A549 (cell line): ENCODE measurements at regions not wholly inside any gene's neighbourhood (a gene's known extent, or its start where the extent isn't known, plus 50 kb on each side); places are given as distances from the start of the nearest gene placed in this dataset.

Source experiments
- ATAC-seq, 2 experiments: fragments of 200-7000 bp in 1 of 2; fragments of >200 bp in 1 of 2; cut with Nextera tagmentation in 1 of 2; cut with Tn5 transposase in 1 of 2; 3 replicates each; pipeline versions ENCODE4 v1.8.0 to v1.9.1; 2018 to 2020; ENCODE audit warnings: mild to moderate bottlenecking in 1 of 2, moderate library complexity in 1 of 2
- CTCF ChIA-PET: fragments of 300-600 bp; sonication (Branson Sonifier 250); formaldehyde crosslinking; extraction: SDS; loops from one replicate; lab custom pipeline; 2021; ENCODE audit warnings: antibody characterized with exemption, inconsistent platforms; lab: Yijun Ruan, JAX
- POLR2A ChIA-PET: fragments of 350-600 bp; formaldehyde crosslinking; extraction: SDS; loops from one replicate; lab custom pipeline; 2021; ENCODE audit warnings: antibody characterized with exemption, inconsistent platforms; lab: Yijun Ruan, JAX
- DNase-seq, 2 experiments: peaks; one replicate each; pipeline versions ENCODE4 v3.0.0 to v3.0.0-alpha.2; 2011 to 2016; ENCODE audit warnings: low read depth in 1 of 2, low spot score in 1 of 2
- FAIRE-seq: peaks from 2 replicates; lab custom pipeline; 2011; peaks lifted over from hg19 to GRCh38; lab: Jason Lieb, UNC
- H3K27ac ChIP-seq, 2 experiments: fragments of >200 bp; sonication (Bioruptor Twin); formaldehyde crosslinking; 3 replicates each; pipeline ENCODE4 v1.5.1; 2016 to 2017
- H3K4me1 ChIP-seq: fragments of >200 bp; sonication (Bioruptor Twin); formaldehyde crosslinking; 3 replicates; pipeline ENCODE4 v1.6.1; 2016
- H3K4me2 ChIP-seq: fragments of >200 bp; sonication (Bioruptor Twin); formaldehyde crosslinking; 3 replicates; pipeline ENCODE4 v1.6.1; 2016
- H3K4me3 ChIP-seq: fragments of >200 bp; sonication (Bioruptor Twin); formaldehyde crosslinking; 3 replicates; pipeline ENCODE4 v1.5.1; 2016
- H3K9me3 ChIP-seq: fragments of >200 bp; sonication (Bioruptor Twin); formaldehyde crosslinking; 3 replicates; pipeline ENCODE4 v1.6.1; 2016
- ATOH8 ChIP-seq: fragments of 250-450 bp; sonication (Bioruptor Pico); IDR thresholded peaks from 2 replicates; pipeline ENCODE4 v1.5.0; 2020; ENCODE audit warnings: low read depth, mild to moderate bottlenecking, moderate library complexity
- BCL3 ChIP-seq: fragments of >200 bp; sonication (Bioruptor Twin); formaldehyde crosslinking; IDR thresholded peaks from 3 replicates; pipeline ENCODE4 v1.6.1; 2016
- CBX8 ChIP-seq: fragments of 200-600 bp; sonication (generic); IDR thresholded peaks from 2 replicates; pipeline ENCODE4 v1.6.1; 2016
- CHD4 ChIP-seq: fragments of 200-600 bp; sonication (generic); IDR thresholded peaks from 2 replicates; pipeline ENCODE4 v1.6.1; 2016; ENCODE audit warnings: antibody characterized with exemption, mild to moderate bottlenecking, borderline replicate concordance
- E2F6 ChIP-seq: IDR thresholded peaks from 2 replicates; pipeline ENCODE4 v1.6.1; 2012; ENCODE audit warnings: low read depth, borderline replicate concordance
- EHMT2 ChIP-seq: fragments of 200-600 bp; sonication (generic); IDR thresholded peaks from 2 replicates; pipeline ENCODE4 v1.6.1; 2016; ENCODE audit warnings: antibody characterized with exemption, low read depth, mild to moderate bottlenecking, moderate library complexity
- ELK1 ChIP-seq: fragments of 150-350 bp; IDR thresholded peaks from 2 replicates; pipeline ENCODE4 v1.6.1; 2014; ENCODE audit warnings: low read depth, mild to moderate bottlenecking, low read length
- FOSB ChIP-seq: fragments of 250-450 bp; sonication (Bioruptor Pico); IDR thresholded peaks from 2 replicates; pipeline ENCODE4 v1.5.0; 2020; ENCODE audit warnings: mild to moderate bottlenecking, moderate library complexity
- GATA3 ChIP-seq: IDR thresholded peaks from 2 replicates; pipeline ENCODE4 v1.6.1; 2012; ENCODE audit warnings: borderline replicate concordance
- HDAC2 ChIP-seq: fragments of 200-600 bp; sonication (generic); IDR thresholded peaks from 2 replicates; pipeline ENCODE4 v1.6.1; 2016
- HOXA7 ChIP-seq: fragments of 250-450 bp; sonication (Bioruptor Pico); IDR thresholded peaks from 2 replicates; pipeline ENCODE4 v1.5.0; 2020; ENCODE audit warnings: mild to moderate bottlenecking, moderate library complexity
- JUN ChIP-seq, 2 experiments: fragments of >200 bp; sonication (Bioruptor Twin); formaldehyde crosslinking; IDR thresholded peaks; 2 replicates in 1 of 2; 3 replicates in 1 of 2; pipeline ENCODE4 v1.6.1; 2016 to 2017
- KDM5A ChIP-seq: fragments of 200-600 bp; sonication (generic); IDR thresholded peaks from 2 replicates; pipeline ENCODE4 v1.6.1; 2016; ENCODE audit warnings: antibody characterized with exemption, mild to moderate bottlenecking
- NPAS2 ChIP-seq: fragments of 250-450 bp; sonication (Bioruptor Pico); IDR thresholded peaks from 2 replicates; pipeline ENCODE4 v1.8.0; 2022; ENCODE audit warnings: mild to moderate bottlenecking, moderate library complexity, borderline replicate concordance
- PBX3 ChIP-seq: IDR thresholded peaks from 2 replicates; pipeline ENCODE4 v1.6.1; 2012
- PHF8 ChIP-seq: fragments of 200-600 bp; sonication (generic); IDR thresholded peaks from 2 replicates; pipeline ENCODE4 v1.6.1; 2016; ENCODE audit warnings: low read depth, mild to moderate bottlenecking, antibody characterized with exemption, moderate library complexity, borderline replicate concordance
- POLR2A ChIP-seq: IDR thresholded peaks from 2 replicates; pipeline ENCODE4 v1.6.1; 2012; ENCODE audit warnings: mild to moderate bottlenecking, low read length
- RARB ChIP-seq: fragments of 250-450 bp; sonication (Bioruptor Pico); IDR thresholded peaks from 2 replicates; pipeline ENCODE4 v1.8.0; 2021; ENCODE audit warnings: mild to moderate bottlenecking, moderate library complexity
- RNF2 ChIP-seq: fragments of 200-600 bp; sonication (generic); IDR thresholded peaks from 2 replicates; pipeline ENCODE4 v1.6.1; 2016; ENCODE audit warnings: low read depth, mild to moderate bottlenecking, antibody characterized with exemption, moderate library complexity, borderline replicate concordance
- SMC3 ChIP-seq: fragments of >200 bp; sonication (Bioruptor Twin); formaldehyde crosslinking; IDR thresholded peaks from 3 replicates; pipeline ENCODE4 v1.6.1; 2018; ENCODE audit warnings: inconsistent platforms
- TP53 ChIP-seq: fragments of 250-450 bp; sonication (Bioruptor Pico); IDR thresholded peaks from 2 replicates; pipeline ENCODE4 v1.5.0; 2021; ENCODE audit warnings: mild to moderate bottlenecking, moderate library complexity
- USF2 ChIP-seq: fragments of 450-650 bp; IDR thresholded peaks from 2 replicates; pipeline ENCODE4 v1.6.1; 2014; ENCODE audit warnings: antibody characterized with exemption
- ZC3H11A ChIP-seq: fragments of 450-650 bp; IDR thresholded peaks from 2 replicates; pipeline ENCODE4 v1.6.1; 2014; ENCODE audit warnings: antibody characterized with exemption, mild to moderate bottlenecking
- ZNF302 ChIP-seq: fragments of 250-450 bp; sonication (Bioruptor Pico); IDR thresholded peaks from 2 replicates; pipeline ENCODE4 v1.9.0; 2021; ENCODE audit warnings: inconsistent platforms, mild to moderate bottlenecking, moderate library complexity
- WGBS: methylation state at CpG from one replicate; pipeline ENCODE4 v1.1.6; 2017; ENCODE audit errors: missing lambda C conversion rate; 5-methylcytosine and 5-hydroxymethylcytosine counted together

GRCh38 chr7:108777966-108778365 lies 208.3 kb downstream of the DNAJB9 start:
- TF ChIP-seq NPAS2 (CRISPR knock-in tag) (no peak), RARB (CRISPR knock-in tag) (no peak), ATOH8 (CRISPR knock-in tag) (no peak), USF2 (no peak), EHMT2 (no peak), RNF2 (no peak), HOXA7 (CRISPR knock-in tag) (no peak), ZC3H11A (no peak), FOSB (no peak), HDAC2 (no peak), E2F6 (no peak), BCL3 (no peak), ELK1 (no peak), GATA3 (no peak), PHF8 (no peak), PBX3 (no peak)
- no peak overlapping the region for H3K27ac ChIP-seq
- no peaks in the 10 kb centered on the region for H3K9me3 ChIP-seq
- 21% methylated on average over 1 of the region's 1 CpG for WGBS
- FAIRE-seq (no peak), ATAC-seq (no peak), DNase-seq (no peak)
- CTCF ChIA-PET, result no interaction called here
- POLR2A ChIA-PET, result no interaction called here
- no peak overlapping the region for H3K4me3 ChIP-seq
- no peak overlapping the region for H3K4me2 ChIP-seq
- no peaks in the 10 kb centered on the region for H3K4me1 ChIP-seq

- H3K27ac ChIP-seq, result no peak overlapping the region
- DNase-seq, result no peak
- H3K4me1 ChIP-seq, result no peaks in the 10 kb centered on the region
- CTCF ChIA-PET, result no interaction called here
- TF ChIP-seq POLR2A, result no peak
- no peak overlapping the region for H3K4me2 ChIP-seq
- no peak for ATAC-seq
- POLR2A ChIA-PET, result no interaction called here
- no peak for FAIRE-seq
- no peaks in the 10 kb centered on the region for H3K9me3 ChIP-seq
- H3K4me3 ChIP-seq, result no peak overlapping the region
- 9% methylated on average over 1 of the region's 1 CpG for WGBS
Measured at GRCh38 chr7:108789451-108789850, 219.8 kb downstream of the DNAJB9 start.

- H3K4me2 ChIP-seq, result no peak overlapping the region
- TF ChIP-seq ZNF302 (CRISPR knock-in tag), result no peak
- TF ChIP-seq ELK1, result no peak
- no peak for TF ChIP-seq TP53 (CRISPR knock-in tag)
- no peak for TF ChIP-seq KDM5A
- TF ChIP-seq EHMT2, result no peak
- TF ChIP-seq BCL3, result no peak
- TF ChIP-seq JUN (IDR thresholded peaks at IDR 0.05), result no peak
- no peak for TF ChIP-seq FOSB
- TF ChIP-seq CBX8, result no peak
- TF ChIP-seq CHD4, result no peak
- TF ChIP-seq SMC3, result no peak
- no peak for TF ChIP-seq E2F6
- TF ChIP-seq, all 56 proteins: peak for 0
- WGBS, result 0% methylated on average over 1 of the region's 1 CpG
- Histone ChIP-seq H3K4me1 (no peaks in the 10 kb centered on the region), H3K9me3 (no peaks in the 10 kb centered on the region), H3K27ac (no peak overlapping the region), H3K4me3 (no peak overlapping the region)
- no peak for DNase-seq
- FAIRE-seq, result no peak
- POLR2A ChIA-PET, result no interaction called here
- ATAC-seq, result no peak
- CTCF ChIA-PET, result interaction anchor here (1.1 kb wide), 1 partner anchor 11 kb away, joined by 3 read pairs; no protein-coding TSS in a partner anchor
Measured at GRCh38 chr7:108794466-108794865, 224.8 kb downstream of the DNAJB9 start.
